ENCODE measurements at regions not wholly inside any gene's neighbourhood (a gene's known extent, or its start where the extent isn't known, plus 50 kb on each side); places are given as distances from the start of the nearest gene placed in this dataset.
"Not testable (repeated sequence)": the region's sequence is repeated elsewhere in the genome, so short reads cannot be mapped to it uniquely, and the experiment has no call there.

- DNase-seq = no peak
These were observed 102.1 kb upstream of the C9orf72 start for GRCh38 chr9:27675354-27675753.

- no peak for DNase-seq
These were observed 103.5 kb upstream of the C9orf72 start for GRCh38 chr9:27676827-27677226.

- DNase-seq = no peak
These were observed 106.1 kb upstream of the C9orf72 start for GRCh38 chr9:27679338-27679737.

GRCh38 chr9:27683181-27683580, 109.9 kb upstream of the C9orf72 start:
- DNase-seq = no peak

GRCh38 chr9:27688954-27689353, 115.7 kb upstream of the C9orf72 start:
- DNase-seq = no peak

GRCh38 chr9:27690816-27691215, 117.5 kb upstream of the C9orf72 start:
- not testable (repeated sequence) for DNase-seq

- DNase-seq = no peak
These were observed 126.3 kb upstream of the C9orf72 start for GRCh38 chr9:27699621-27700020.

- no peak for DNase-seq
These were observed 127.7 kb upstream of the C9orf72 start for GRCh38 chr9:27701016-27701415.

- no peak for DNase-seq
These were observed 128.3 kb upstream of the C9orf72 start for GRCh38 chr9:27701587-27701986.

GRCh38 chr9:27703216-27703980, 130.1 kb upstream of the C9orf72 start:
- no peak for DNase-seq

GRCh38 chr9:27711241-27711640, 138.0 kb upstream of the C9orf72 start:
- no peak for DNase-seq

- no peak for DNase-seq
These were observed 139.5 kb upstream of the C9orf72 start for GRCh38 chr9:27712806-27713205.

- DNase-seq = no peak
These were observed 141.1 kb upstream of the C9orf72 start for GRCh38 chr9:27714388-27714787.

- no peak for DNase-seq
These were observed 142.4 kb upstream of the C9orf72 start for GRCh38 chr9:27715651-27716050.

GRCh38 chr9:27717991-27718390, 144.7 kb upstream of the C9orf72 start:
- DNase-seq = peak; percentile 1

- no peak for DNase-seq
These were observed 146.4 kb upstream of the C9orf72 start for GRCh38 chr9:27719711-27720110.

- DNase-seq = no peak
These were observed 149.6 kb upstream of the C9orf72 start for GRCh38 chr9:27722866-27723265.

- peak; percentile 58 for DNase-seq
These were observed 153.2 kb upstream of the C9orf72 start for GRCh38 chr9:27726244-27727081.

GRCh38 chr9:27732494-27732893, 159.2 kb upstream of the C9orf72 start:
- no peak for DNase-seq

- no peak for DNase-seq
These were observed 170.2 kb upstream of the C9orf72 start for GRCh38 chr9:27743490-27743889.

GRCh38 chr9:27747450-27747849, 174.2 kb upstream of the C9orf72 start:
- no peak for DNase-seq

GRCh38 chr9:27749838-27750237, 176.6 kb upstream of the C9orf72 start:
- DNase-seq = no peak

- no peak for DNase-seq
These were observed 177.3 kb upstream of the C9orf72 start for GRCh38 chr9:27750566-27750965.

- DNase-seq = no peak
These were observed 178.8 kb upstream of the C9orf72 start for GRCh38 chr9:27752069-27752468.
